ENCODE measurements at regions not wholly inside any gene's neighbourhood (a gene's known extent, or its start where the extent isn't known, plus 50 kb on each side); places are given as distances from the start of the nearest gene placed in this dataset.

DNA sequence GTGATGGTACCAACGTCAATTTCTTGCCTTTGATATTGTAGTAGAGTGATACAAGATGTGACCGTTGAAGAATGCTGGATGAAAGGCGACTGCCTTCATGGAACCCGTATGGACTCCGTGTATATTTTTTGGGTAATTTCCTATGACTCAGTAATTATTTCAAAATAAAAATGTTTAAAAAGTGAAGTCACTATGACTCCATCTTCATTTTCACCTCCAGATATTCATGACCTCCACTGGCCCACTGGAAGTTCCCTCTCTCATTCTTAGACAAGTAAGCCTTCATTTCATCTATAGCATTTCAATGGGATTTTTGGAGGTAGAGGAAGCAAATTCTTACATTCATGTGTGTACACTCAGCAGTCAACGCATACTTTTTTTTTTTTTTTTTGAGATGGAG, 111.8 kb upstream of the NUDT7 start:
- TF ChIP-seq, protein P1, sequence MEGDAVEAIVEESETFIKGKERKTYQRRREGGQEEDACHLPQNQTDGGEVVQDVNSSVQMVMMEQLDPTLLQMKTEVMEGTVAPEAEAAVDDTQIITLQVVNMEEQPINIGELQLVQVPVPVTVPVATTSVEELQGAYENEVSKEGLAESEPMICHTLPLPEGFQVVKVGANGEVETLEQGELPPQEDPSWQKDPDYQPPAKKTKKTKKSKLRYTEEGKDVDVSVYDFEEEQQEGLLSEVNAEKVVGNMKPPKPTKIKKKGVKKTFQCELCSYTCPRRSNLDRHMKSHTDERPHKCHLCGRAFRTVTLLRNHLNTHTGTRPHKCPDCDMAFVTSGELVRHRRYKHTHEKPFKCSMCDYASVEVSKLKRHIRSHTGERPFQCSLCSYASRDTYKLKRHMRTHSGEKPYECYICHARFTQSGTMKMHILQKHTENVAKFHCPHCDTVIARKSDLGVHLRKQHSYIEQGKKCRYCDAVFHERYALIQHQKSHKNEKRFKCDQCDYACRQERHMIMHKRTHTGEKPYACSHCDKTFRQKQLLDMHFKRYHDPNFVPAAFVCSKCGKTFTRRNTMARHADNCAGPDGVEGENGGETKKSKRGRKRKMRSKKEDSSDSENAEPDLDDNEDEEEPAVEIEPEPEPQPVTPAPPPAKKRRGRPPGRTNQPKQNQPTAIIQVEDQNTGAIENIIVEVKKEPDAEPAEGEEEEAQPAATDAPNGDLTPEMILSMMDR (IDR thresholded peaks at IDR 0.05), result no peak
- no peak for TF ChIP-seq POLR2A (IDR thresholded peaks at IDR 0.05)
- no peak for TF ChIP-seq POLR2AphosphoS5 (IDR thresholded peaks at IDR 0.05)

Data from upper lobe of left lung (tissue), 4 donors.